Hepatocyte (in vitro differentiated cells): ENCODE measurements at regions not wholly inside any gene's neighbourhood (a gene's known extent, or its start where the extent isn't known, plus 50 kb on each side); places are given as distances from the start of the nearest gene placed in this dataset.

Experiments
- DNase-seq: peaks from one replicate; pipeline ENCODE4 v3.0.0-alpha.2; 2016; ENCODE audit warnings: low spot score
- H2AFZ ChIP-seq: fragments of 200-600 bp; sonication (generic); 2 replicates; pipeline ENCODE4 v1.6.0; 2016; ENCODE audit warnings: antibody characterized with exemption, mild to moderate bottlenecking
- H3K27ac ChIP-seq: fragments of 200-600 bp; sonication (generic); 2 replicates; pipeline ENCODE4 v1.5.1; 2016; ENCODE audit warnings: mild to moderate bottlenecking
- H3K27me3 ChIP-seq: fragments of 200-600 bp; sonication (generic); 2 replicates; pipeline ENCODE4 v1.6.1; 2016
- H3K36me3 ChIP-seq: fragments of 200-600 bp; sonication (generic); replicated peaks from 2 replicates; pipeline ENCODE4 v1.5.1; 2016; ENCODE audit warnings: low read depth; ENCODE audit not compliant: insufficient read depth
- H3K4me1 ChIP-seq: fragments of 200-600 bp; sonication (generic); 2 replicates; pipeline ENCODE4 v1.5.1; 2016; ENCODE audit warnings: mild to moderate bottlenecking, moderate library complexity; ENCODE audit not compliant: insufficient read depth
- H3K4me2 ChIP-seq: fragments of 200-600 bp; sonication (generic); 2 replicates; pipeline ENCODE4 v1.6.0; 2016
- H3K4me3 ChIP-seq: fragments of 200-600 bp; sonication (generic); 2 replicates; pipeline ENCODE4 v1.5.1; 2016; ENCODE audit warnings: mild to moderate bottlenecking
- H3K79me2 ChIP-seq: fragments of 200-600 bp; sonication (generic); 2 replicates; pipeline ENCODE4 v1.6.0; 2017; ENCODE audit warnings: mild to moderate bottlenecking
- H3K9me2 ChIP-seq: fragments of 200-600 bp; sonication (generic); replicated peaks from 2 replicates; pipeline ENCODE4 v1.6.0; 2017; ENCODE audit warnings: mild to moderate bottlenecking; ENCODE audit not compliant: insufficient read depth
- H3K9me3 ChIP-seq: fragments of 200-600 bp; sonication (generic); 2 replicates; pipeline ENCODE4 v1.5.1; 2016; ENCODE audit warnings: low read depth, mild to moderate bottlenecking
- H4K20me1 ChIP-seq: fragments of 200-600 bp; sonication (generic); 2 replicates; pipeline ENCODE4 v1.6.0; 2016; ENCODE audit warnings: mild to moderate bottlenecking; ENCODE audit not compliant: insufficient read depth, poor library complexity, severe bottlenecking
- EZH2 ChIP-seq: fragments of 200-600 bp; sonication (generic); IDR thresholded peaks from 2 replicates; pipeline ENCODE4 v1.6.1; 2016; ENCODE audit warnings: antibody characterized with exemption, mild to moderate bottlenecking, borderline replicate concordance
- EZH2phosphoT487 ChIP-seq: fragments of 200-600 bp; sonication (generic); IDR thresholded peaks from one replicate; pipeline ENCODE4 v1.6.1; 2018; ENCODE audit warnings: antibody characterized with exemption, mild to moderate bottlenecking, low read depth, moderate library complexity; ENCODE audit not compliant: unreplicated experiment, severe bottlenecking
- WGBS: methylation state at CpG from one replicate; pipeline ENCODE4 v1.1.6; 2016; ENCODE audit warnings: low lambda C conversion rate; ENCODE audit errors: missing lambda C conversion rate; 5-methylcytosine and 5-hydroxymethylcytosine counted together
- TF ChIP-seq, protein P1 (sequence below): fragments of 200-600 bp; sonication (generic); IDR thresholded peaks from 2 replicates; pipeline ENCODE4 v1.5.1; 2016; ENCODE audit warnings: antibody characterized with exemption, mild to moderate bottlenecking; ENCODE audit not compliant: poor library complexity

DNA sequence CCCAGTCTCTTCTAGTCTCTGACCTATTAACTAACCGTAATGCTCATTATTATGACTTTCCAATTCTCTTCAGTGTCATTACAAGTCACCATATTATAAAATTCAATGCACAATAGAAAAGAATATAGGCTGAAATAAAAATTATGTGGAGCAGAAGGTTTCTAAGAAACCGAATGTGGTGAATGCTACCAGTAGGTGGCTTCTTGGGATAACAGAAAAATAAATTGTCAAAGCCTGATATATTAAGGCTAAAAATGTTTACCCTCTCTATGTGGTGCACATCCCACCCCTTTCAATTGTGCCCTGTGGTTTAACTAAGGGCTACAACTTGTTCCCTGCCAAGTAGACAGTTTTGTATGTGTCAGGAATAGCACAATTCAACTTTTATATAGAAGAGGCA, 624.6 kb upstream of the TECRL start:
- no peak overlapping the region for H2AFZ ChIP-seq
- H3K4me1 ChIP-seq = no peaks in the 10 kb centered on the region
- no peak overlapping the region for H3K27ac ChIP-seq
- no peaks in the 10 kb centered on the region for H3K9me3 ChIP-seq
- no peak overlapping the region for H3K4me3 ChIP-seq
- H3K36me3 ChIP-seq = no peaks in the 10 kb centered on the region
- H3K4me2 ChIP-seq = no peak overlapping the region
- H3K9me2 ChIP-seq = no peaks in the 10 kb centered on the region
- H3K27me3 ChIP-seq = no peaks in the 10 kb centered on the region
- H3K79me2 ChIP-seq = no peaks in the 10 kb centered on the region
- H4K20me1 ChIP-seq = no peaks in the 10 kb centered on the region
- 68% methylated on average over 2 of the region's 2 CpGs for WGBS
- no peak for DNase-seq
- TF ChIP-seq, protein P1, sequence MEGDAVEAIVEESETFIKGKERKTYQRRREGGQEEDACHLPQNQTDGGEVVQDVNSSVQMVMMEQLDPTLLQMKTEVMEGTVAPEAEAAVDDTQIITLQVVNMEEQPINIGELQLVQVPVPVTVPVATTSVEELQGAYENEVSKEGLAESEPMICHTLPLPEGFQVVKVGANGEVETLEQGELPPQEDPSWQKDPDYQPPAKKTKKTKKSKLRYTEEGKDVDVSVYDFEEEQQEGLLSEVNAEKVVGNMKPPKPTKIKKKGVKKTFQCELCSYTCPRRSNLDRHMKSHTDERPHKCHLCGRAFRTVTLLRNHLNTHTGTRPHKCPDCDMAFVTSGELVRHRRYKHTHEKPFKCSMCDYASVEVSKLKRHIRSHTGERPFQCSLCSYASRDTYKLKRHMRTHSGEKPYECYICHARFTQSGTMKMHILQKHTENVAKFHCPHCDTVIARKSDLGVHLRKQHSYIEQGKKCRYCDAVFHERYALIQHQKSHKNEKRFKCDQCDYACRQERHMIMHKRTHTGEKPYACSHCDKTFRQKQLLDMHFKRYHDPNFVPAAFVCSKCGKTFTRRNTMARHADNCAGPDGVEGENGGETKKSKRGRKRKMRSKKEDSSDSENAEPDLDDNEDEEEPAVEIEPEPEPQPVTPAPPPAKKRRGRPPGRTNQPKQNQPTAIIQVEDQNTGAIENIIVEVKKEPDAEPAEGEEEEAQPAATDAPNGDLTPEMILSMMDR = peak; percentile 51
- TF ChIP-seq EZH2phosphoT487 = no peak
- no peak for TF ChIP-seq EZH2

DNA sequence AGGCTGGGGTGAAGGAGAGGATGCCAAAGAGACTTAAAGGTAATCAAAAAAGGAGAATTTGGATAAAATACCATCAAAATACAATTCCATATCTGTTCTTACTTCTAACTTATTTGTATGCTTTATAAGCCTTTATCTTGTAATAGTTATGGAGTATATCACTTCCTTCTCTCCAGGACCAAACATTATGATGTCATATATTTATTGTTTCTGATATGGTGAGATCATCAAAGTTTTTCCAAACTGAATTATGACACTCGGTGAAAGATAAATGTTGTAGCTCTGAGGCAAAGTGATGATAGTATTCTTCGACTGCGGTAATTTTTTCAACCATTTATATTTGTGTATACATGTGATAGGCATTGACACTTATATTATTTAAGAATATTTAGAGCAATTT, 619.3 kb upstream of the TECRL start:
- DNase-seq = no peak
- Histone ChIP-seq H3K27me3 (no peaks in the 10 kb centered on the region), H2AFZ (no peak overlapping the region), H3K9me2 (no peaks in the 10 kb centered on the region), H4K20me1 (no peaks in the 10 kb centered on the region), H3K4me1 (no peaks in the 10 kb centered on the region), H3K36me3 (no peaks in the 10 kb centered on the region), H3K4me2 (no peak overlapping the region), H3K79me2 (no peaks in the 10 kb centered on the region), H3K9me3 (no peaks in the 10 kb centered on the region), H3K4me3 (no peak overlapping the region), H3K27ac (no peak overlapping the region)
- WGBS = 97% methylated on average over 3 of the region's 3 CpGs
- TF ChIP-seq, protein P1 = no peak
- TF ChIP-seq EZH2 (no peak), EZH2phosphoT487 (no peak)

DNA sequence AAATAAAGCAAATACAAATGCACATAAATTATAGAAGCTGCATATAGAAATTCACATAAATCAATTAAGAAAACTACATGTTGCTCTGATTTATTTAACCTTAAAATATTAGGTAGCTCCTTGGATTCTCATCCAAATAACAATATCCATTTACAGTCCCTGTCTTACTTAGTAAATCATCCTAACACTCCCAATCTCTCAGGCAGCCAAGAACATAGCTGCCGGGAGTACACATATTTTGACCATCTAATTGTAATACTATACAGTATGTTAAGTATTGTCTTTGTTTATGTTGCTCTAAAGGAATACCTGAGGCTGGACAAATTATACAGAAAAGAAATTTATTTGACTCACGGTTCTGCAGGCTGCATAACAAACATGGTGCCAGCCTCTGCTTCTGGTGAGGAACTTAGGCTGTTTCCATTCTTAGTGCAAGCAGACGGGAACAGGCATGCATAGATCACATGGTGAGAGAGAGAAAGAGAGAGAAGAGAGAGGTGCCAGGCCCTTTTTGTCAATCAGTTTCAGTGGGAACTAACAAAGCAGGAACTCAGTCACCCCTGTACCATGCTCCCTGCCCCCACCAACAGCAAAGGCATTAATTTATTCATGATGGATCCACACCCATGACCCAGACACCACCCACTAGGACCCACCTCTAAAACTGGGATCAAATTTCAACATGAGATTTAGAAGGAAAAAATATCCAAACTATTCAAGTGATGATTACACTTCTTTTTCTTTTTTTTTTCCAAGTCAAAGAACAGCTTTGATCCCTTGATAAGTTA, 614.8 kb upstream of the TECRL start:
- DNase-seq = no peak
- no peak overlapping the region for H2AFZ ChIP-seq
- H4K20me1 ChIP-seq = no peaks in the 10 kb centered on the region
- WGBS = 66% methylated on average over 3 of the region's 3 CpGs
- H3K36me3 ChIP-seq = no peaks in the 10 kb centered on the region
- no peaks in the 10 kb centered on the region for H3K27me3 ChIP-seq
- no peaks in the 10 kb centered on the region for H3K9me3 ChIP-seq
- H3K79me2 ChIP-seq = no peaks in the 10 kb centered on the region
- H3K4me1 ChIP-seq = no peaks in the 10 kb centered on the region
- no peak overlapping the region for H3K4me2 ChIP-seq
- H3K4me3 ChIP-seq = no peak overlapping the region
- H3K27ac ChIP-seq = no peak overlapping the region
- TF ChIP-seq EZH2phosphoT487 (no peak), EZH2 (no peak)
- TF ChIP-seq, protein P1 = no peak
- no peaks in the 10 kb centered on the region for H3K9me2 ChIP-seq
